ENCODE measurements at regions not wholly inside any gene's neighbourhood (a gene's known extent, or its start where the extent isn't known, plus 50 kb on each side); places are given as distances from the start of the nearest gene placed in this dataset.

DNA sequence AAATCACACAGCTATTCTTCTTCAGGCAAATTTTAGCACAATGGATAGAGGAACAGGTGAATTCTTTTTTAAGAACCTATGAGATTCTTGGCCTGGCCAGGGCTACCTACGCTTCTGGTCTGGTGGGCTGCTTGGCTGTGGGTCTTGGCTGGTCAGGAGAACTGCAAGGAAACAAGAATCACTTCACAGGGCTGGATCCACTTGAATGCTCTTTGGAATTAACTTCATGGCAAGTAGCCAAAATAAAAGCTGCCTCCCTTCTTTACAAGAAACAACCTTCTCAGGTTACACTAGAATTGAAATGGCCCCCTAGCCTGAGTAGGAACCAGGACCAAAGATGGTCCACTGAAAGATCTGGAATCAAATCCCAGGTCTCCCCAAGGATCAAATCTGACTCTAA, 519.1 kb downstream of the IQCM start:
- H3K4me3 ChIP-seq, result no peak overlapping the region
- no peaks in the 10 kb centered on the region for H3K4me1 ChIP-seq
- DNase-seq (ENCODE audit: low spot score in 2 of 2), result no peak
- TF ChIP-seq POLR2A (IDR thresholded peaks at IDR 0.05), result no peak
- no peak overlapping the region for H3K27ac ChIP-seq
- H3K27me3 ChIP-seq, result no peaks in the 10 kb centered on the region
- no peaks in the 10 kb centered on the region for H3K36me3 ChIP-seq
- no peaks in the 10 kb centered on the region for H3K9me3 ChIP-seq
- WGBS, result 80% methylated on average over 1 of the region's 1 CpG

DNA sequence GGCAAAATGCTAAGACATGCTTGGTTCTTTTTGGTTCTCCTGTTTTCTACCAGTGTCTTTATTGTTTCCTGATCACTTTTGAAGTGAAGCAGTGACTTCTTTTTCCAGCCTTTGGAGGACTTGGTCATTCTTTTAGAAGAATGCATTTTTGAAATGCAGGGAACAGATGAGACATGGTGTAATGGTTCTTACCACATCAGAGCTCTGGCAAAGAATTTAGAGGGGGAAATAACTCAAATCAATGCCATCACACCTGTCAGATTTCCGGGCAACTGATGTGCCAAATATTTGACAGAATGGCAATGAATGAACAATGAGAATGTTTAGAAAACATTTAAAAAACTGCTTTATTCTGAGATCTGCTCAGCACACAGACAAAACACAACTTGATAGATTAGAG, 519.6 kb downstream of the IQCM start:
- 79% methylated on average over 1 of the region's 1 CpG for WGBS

DNA sequence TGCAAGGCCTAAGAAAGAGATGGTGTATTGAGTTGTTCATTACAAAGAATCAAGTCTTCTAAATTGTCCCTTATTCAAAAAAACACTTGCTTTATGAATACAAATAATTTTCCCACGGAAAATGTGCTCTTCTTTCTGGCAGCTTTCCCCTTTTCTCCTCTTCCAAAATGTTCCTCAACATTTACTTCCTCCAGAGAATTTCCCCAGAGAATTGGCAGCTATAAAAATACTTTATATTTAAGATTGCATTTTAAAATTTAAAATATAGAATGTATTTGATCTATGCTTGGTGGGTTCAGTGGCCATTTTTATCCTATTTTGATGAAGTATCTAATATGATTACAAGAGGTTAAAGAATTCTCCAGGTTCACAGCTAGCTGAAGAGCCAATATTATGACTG, 521.0 kb downstream of the IQCM start:
- Histone ChIP-seq H3K27ac (no peak overlapping the region), H3K4me3 (no peak overlapping the region), H3K9me3 (no peaks in the 10 kb centered on the region), H3K27me3 (no peaks in the 10 kb centered on the region), H3K36me3 (no peaks in the 10 kb centered on the region), H3K4me1 (no peaks in the 10 kb centered on the region)
- TF ChIP-seq POLR2AphosphoS5 (IDR thresholded peaks at IDR 0.05) (no peak), POLR2A (IDR thresholded peaks at IDR 0.05) (no peak), EP300 (IDR thresholded peaks at IDR 0.05) (no peak)
- TF ChIP-seq, protein P1, sequence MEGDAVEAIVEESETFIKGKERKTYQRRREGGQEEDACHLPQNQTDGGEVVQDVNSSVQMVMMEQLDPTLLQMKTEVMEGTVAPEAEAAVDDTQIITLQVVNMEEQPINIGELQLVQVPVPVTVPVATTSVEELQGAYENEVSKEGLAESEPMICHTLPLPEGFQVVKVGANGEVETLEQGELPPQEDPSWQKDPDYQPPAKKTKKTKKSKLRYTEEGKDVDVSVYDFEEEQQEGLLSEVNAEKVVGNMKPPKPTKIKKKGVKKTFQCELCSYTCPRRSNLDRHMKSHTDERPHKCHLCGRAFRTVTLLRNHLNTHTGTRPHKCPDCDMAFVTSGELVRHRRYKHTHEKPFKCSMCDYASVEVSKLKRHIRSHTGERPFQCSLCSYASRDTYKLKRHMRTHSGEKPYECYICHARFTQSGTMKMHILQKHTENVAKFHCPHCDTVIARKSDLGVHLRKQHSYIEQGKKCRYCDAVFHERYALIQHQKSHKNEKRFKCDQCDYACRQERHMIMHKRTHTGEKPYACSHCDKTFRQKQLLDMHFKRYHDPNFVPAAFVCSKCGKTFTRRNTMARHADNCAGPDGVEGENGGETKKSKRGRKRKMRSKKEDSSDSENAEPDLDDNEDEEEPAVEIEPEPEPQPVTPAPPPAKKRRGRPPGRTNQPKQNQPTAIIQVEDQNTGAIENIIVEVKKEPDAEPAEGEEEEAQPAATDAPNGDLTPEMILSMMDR (IDR thresholded peaks at IDR 0.05), result no peak
- no peak for DNase-seq (ENCODE audit: low spot score in 2 of 2)
- WGBS, result 50% methylated on average over 1 of the region's 1 CpG

More for the DNA sequence above, 519.6 kb downstream of the IQCM start:
- no peaks in the 10 kb centered on the region for H3K9me3 ChIP-seq
- TF ChIP-seq, protein P1 (IDR thresholded peaks at IDR 0.05), result no peak
- TF ChIP-seq POLR2A (IDR thresholded peaks at IDR 0.05) (no peak), POLR2AphosphoS5 (IDR thresholded peaks at IDR 0.05) (no peak), EP300 (IDR thresholded peaks at IDR 0.05) (no peak)
- H3K27ac ChIP-seq, result no peak overlapping the region
- DNase-seq (ENCODE audit: low spot score in 2 of 2), result no peak
- H3K4me3 ChIP-seq, result no peak overlapping the region
- no peaks in the 10 kb centered on the region for H3K4me1 ChIP-seq
- H3K27me3 ChIP-seq, result no peaks in the 10 kb centered on the region
- no peaks in the 10 kb centered on the region for H3K36me3 ChIP-seq

DNA sequence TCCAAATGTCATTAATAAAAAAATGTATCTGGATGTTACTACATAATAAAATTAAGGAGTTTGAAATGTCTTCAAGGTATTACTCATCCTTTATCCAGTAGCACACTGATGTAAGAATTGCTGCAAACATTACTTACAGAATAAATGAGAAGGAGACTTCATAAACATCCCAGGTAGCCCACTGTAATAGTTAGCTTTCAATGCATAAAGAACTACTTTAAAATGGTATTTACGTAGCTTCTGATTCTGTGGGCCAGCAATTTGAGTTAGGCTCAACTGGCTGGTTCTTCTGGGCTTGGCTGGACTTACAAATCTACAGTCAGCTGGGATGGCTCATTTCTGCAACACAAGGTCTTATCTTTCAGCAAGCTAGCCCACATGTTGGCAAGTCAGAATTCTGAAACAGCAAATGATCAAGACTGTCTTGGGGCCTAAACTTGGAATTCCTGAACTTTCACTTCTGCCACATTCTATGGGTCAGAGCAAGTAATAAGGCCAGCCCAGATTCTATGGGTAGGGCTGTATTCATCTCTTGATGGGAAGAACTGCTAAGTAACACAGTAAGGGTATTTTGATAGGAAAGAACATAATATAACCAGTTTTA, 522.5 kb downstream of the IQCM start:
- no peak for DNase-seq (ENCODE audit: low spot score in 2 of 2)
- Histone ChIP-seq H3K36me3 (no peaks in the 10 kb centered on the region), H3K9me3 (no peaks in the 10 kb centered on the region), H3K4me3 (no peak overlapping the region), H3K4me1 (no peaks in the 10 kb centered on the region), H3K27ac (no peak overlapping the region), H3K27me3 (no peaks in the 10 kb centered on the region)
- no peak for TF ChIP-seq POLR2AphosphoS5 (IDR thresholded peaks at IDR 0.05)
- WGBS, result 71% methylated on average over 1 of the region's 1 CpG

DNA sequence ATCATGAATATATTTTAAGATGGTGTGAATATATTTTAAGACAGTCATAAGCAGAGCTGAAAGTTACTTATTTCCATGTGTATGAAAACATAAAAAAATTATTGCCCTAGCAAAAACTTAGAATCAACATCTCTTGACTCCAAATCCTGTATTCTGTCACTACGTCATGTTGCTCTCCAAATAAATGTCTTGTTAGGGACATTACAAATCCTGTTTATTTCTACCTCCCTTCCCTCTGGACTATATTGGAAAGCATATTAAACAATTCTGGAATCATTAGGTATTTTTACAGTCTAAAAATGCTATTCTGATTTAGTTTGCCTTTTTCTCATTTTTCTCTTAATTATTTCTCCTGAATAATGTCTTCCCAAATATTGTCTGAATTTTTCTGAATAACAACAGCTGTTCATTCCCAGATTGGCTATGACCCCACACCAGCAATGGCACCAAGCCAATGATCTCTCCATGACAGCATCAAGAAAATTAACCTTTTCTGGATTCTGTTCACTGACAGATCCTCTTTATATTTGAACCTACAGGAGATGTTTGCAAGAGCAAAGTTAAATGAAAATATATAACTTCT, 523.1 kb downstream of the IQCM start:
- no peaks in the 10 kb centered on the region for H3K9me3 ChIP-seq
- H3K27me3 ChIP-seq, result no peaks in the 10 kb centered on the region
- H3K36me3 ChIP-seq, result no peaks in the 10 kb centered on the region
- H3K4me3 ChIP-seq, result no peak overlapping the region
- 80% methylated on average over 1 of the region's 1 CpG for WGBS
- H3K4me1 ChIP-seq, result no peaks in the 10 kb centered on the region
- DNase-seq (ENCODE audit: low spot score in 2 of 2), result no peak
- no peak overlapping the region for H3K27ac ChIP-seq
- TF ChIP-seq, protein P1 (IDR thresholded peaks at IDR 0.05), result no peak
- TF ChIP-seq POLR2A (IDR thresholded peaks at IDR 0.05) (no peak), POLR2AphosphoS5 (IDR thresholded peaks at IDR 0.05) (no peak), EP300 (IDR thresholded peaks at IDR 0.05) (no peak)

DNA sequence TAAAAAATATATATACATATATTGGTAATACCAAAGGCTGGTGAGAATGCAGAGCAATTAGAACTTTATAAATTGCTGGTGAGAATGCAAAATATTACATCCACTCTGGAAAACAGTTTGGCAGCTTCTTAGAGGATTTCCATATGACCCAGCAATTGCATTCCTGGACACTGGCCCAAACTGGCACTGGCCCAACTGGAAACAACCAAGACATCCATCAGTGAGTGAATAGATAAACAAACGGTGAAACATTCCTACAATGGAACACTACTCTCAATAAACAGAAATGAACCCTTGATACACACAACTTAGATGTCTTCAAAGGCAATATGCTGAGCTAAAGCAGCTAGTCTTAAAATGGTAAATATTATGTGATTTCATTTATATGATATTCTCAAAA, 524.2 kb downstream of the IQCM start:
- H3K9me3 ChIP-seq, result no peaks in the 10 kb centered on the region
- WGBS, result 13% methylated on average over 1 of the region's 1 CpG
- H3K27ac ChIP-seq, result no peak overlapping the region

More for the DNA sequence above, 524.2 kb downstream of the IQCM start:
- no peaks in the 10 kb centered on the region for H3K36me3 ChIP-seq
- H3K27me3 ChIP-seq, result no peaks in the 10 kb centered on the region
- no peaks in the 10 kb centered on the region for H3K4me1 ChIP-seq
- TF ChIP-seq EP300 (IDR thresholded peaks at IDR 0.05) (no peak), POLR2A (IDR thresholded peaks at IDR 0.05) (no peak), POLR2AphosphoS5 (IDR thresholded peaks at IDR 0.05) (no peak)
- TF ChIP-seq, protein P1 (IDR thresholded peaks at IDR 0.05), result no peak
- H3K4me3 ChIP-seq, result no peak overlapping the region
- DNase-seq (ENCODE audit: low spot score in 2 of 2), result no peak
